Panc1 (cell line): ENCODE measurements at regions not wholly inside any gene's neighbourhood (a gene's known extent, or its start where the extent isn't known, plus 50 kb on each side); places are given as distances from the start of the nearest gene placed in this dataset.

Experiments
- ATAC-seq: fragments of 200-7000 bp; cut with Tn5 transposase; 2 replicates; pipeline ENCODE4 v1.9.1; 2020; ENCODE audit warnings: mild to moderate bottlenecking, moderate library complexity
- BruUV-seq: library from RNA; stranded (reverse); fragments of 400-500 nt; replicated peaks from 2 replicates; lab custom pipeline; 2021; lab: Mats Ljungman, UMichigan
- CTCF ChIA-PET: fragments of 300-600 bp; sonication (Branson Sonifier 250); formaldehyde crosslinking; loops from one replicate; lab custom pipeline; 2022; ENCODE audit warnings: antibody characterized with exemption; lab: Charles Lee
- POLR2A ChIA-PET: fragments of 300-600 bp; sonication (Branson Sonifier 250); formaldehyde crosslinking; loops from one replicate; lab custom pipeline; 2022; ENCODE audit warnings: antibody characterized with exemption; lab: Charles Lee
- DNase-seq: peaks from one replicate; pipeline ENCODE4 v3.0.0-alpha.2; 2010; ENCODE audit warnings: low read depth, low spot score
- H3K27ac ChIP-seq: 2 replicates; pipeline ENCODE4 v1.5.1; 2011; ENCODE audit warnings: mild to moderate bottlenecking, low read length, inconsistent platforms
- H3K27me3 ChIP-seq: fragments of 200-500 bp; sonication (Bioruptor generic); 2 replicates; pipeline ENCODE4 v1.6.0; 2014; ENCODE audit warnings: low read length, inconsistent platforms; ENCODE audit not compliant: control insufficient read depth, insufficient read depth
- H3K36me3 ChIP-seq: fragments of 200-500 bp; sonication (Bioruptor generic); 2 replicates; pipeline ENCODE4 v1.5.1; 2014; ENCODE audit warnings: inconsistent platforms, mild to moderate bottlenecking, low read length, moderate library complexity; ENCODE audit not compliant: control insufficient read depth, insufficient read depth
- H3K4me1 ChIP-seq: 2 replicates; pipeline ENCODE4 v1.5.1; 2011; ENCODE audit warnings: inconsistent platforms, mild to moderate bottlenecking, low read length, moderate library complexity; ENCODE audit not compliant: control insufficient read depth, insufficient read depth
- H3K4me3 ChIP-seq, 2 experiments: 2 replicates each; pipeline ENCODE4 v1.5.1; 2011 to 2012; ENCODE audit warnings: low read depth in 2 of 2, low read length in 2 of 2, mild to moderate bottlenecking in 2 of 2, inconsistent platforms in 1 of 2, moderate library complexity in 1 of 2
- H3K9me3 ChIP-seq: fragments of 200-500 bp; sonication (Bioruptor generic); 2 replicates; pipeline ENCODE4 v1.5.1; 2014; ENCODE audit warnings: low read depth, mild to moderate bottlenecking, inconsistent platforms, low read length, moderate library complexity; ENCODE audit not compliant: control insufficient read depth, insufficient read depth
- CTCF ChIP-seq: fragments of 450-650 bp; IDR thresholded peaks from 2 replicates; pipeline ENCODE4 v1.5.1; 2017; ENCODE audit warnings: mild to moderate bottlenecking
- POLR2AphosphoS5 ChIP-seq: IDR thresholded peaks from 2 replicates; pipeline ENCODE4 v1.6.1; 2012; ENCODE audit warnings: mild to moderate bottlenecking, low read depth, low read length, moderate library complexity
- REST ChIP-seq, 2 experiments: IDR thresholded peaks; 2 replicates each; pipeline ENCODE4 v1.6.1; 2011 to 2012; ENCODE audit warnings: low read depth in 2 of 2, control low read depth in 1 of 2, low read length in 1 of 2, mild to moderate bottlenecking in 1 of 2, moderate library complexity in 1 of 2; ENCODE audit not compliant: insufficient read depth in 1 of 2
- SIN3A ChIP-seq: IDR thresholded peaks from 2 replicates; pipeline ENCODE4 v1.6.1; 2012; ENCODE audit warnings: low read depth, mild to moderate bottlenecking, low read length, moderate library complexity, borderline replicate concordance; ENCODE audit not compliant: insufficient read depth
- TCF7L2 ChIP-seq: IDR thresholded peaks from 2 replicates; pipeline ENCODE4 v1.6.1; 2011; ENCODE audit warnings: mild to moderate bottlenecking, low read depth, low read length, inconsistent platforms
- in situ Hi-C: cut with HindIII; loops from 2 replicates; pipeline ENCODE4 v1.10.0; 2016; ENCODE audit warnings: low sequenced_read_pairs, low pct_unique_long_range_greater_than_20kb
- intact Hi-C: fragments of 100-400 bp; cut with micrococcal nuclease; formaldehyde crosslinking; loops from one replicate; pipeline ENCODE4 v1.10.0; 2022; ENCODE audit not compliant: unreplicated experiment

DNA sequence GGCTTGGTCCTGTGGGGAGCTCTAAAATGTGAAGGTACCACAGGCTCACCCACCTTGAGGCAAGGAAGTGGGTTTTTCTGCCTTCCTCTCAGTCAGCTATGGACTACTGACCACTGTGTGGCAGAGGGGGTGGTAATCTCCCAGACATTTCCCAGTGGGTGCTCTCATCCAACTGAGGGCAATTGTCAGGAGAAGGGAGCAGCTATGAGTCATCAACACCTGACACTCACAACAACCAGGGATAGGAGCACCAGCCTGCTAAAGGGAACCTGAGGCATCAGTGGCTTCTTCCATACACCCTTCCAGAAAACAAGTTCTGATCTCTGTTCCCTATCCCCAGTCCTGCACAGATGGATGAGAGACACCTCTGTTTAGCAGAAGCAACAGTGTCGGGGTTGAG lies 468.8 kb downstream of the BCOR start:
- DNase-seq (no peak), ATAC-seq (no peak)
- BruUV-seq: no TSS peak
- Histone ChIP-seq H3K27me3 (no peaks in the 10 kb centered on the region), H3K36me3 (no peaks in the 10 kb centered on the region), H3K9me3 (no peaks in the 10 kb centered on the region), H3K4me3 (no peak overlapping the region), H3K4me1 (no peaks in the 10 kb centered on the region), H3K27ac (no peak overlapping the region)
- intact Hi-C loops: no loop called here
- CTCF ChIA-PET: no interaction called here
- no peak for TF ChIP-seq REST (IDR thresholded peaks at IDR 0.05; ENCODE audit: insufficient read depth in 1 of 2, low read depth in 2 of 2, low read length in 1 of 2)
- no peak for TF ChIP-seq TCF7L2
- TF ChIP-seq SIN3A: no peak
- TF ChIP-seq CTCF: no peak
- TF ChIP-seq POLR2AphosphoS5: no peak
- POLR2A ChIA-PET: no interaction called here
- in situ Hi-C loops: no loop called here

- no peaks in the 10 kb centered on the region for H3K9me3 ChIP-seq
- DNase-seq (no peak), ATAC-seq (no peak)
- H3K36me3 ChIP-seq: no peaks in the 10 kb centered on the region
- no peaks in the 10 kb centered on the region for H3K4me1 ChIP-seq
- TF ChIP-seq REST (IDR thresholded peaks at IDR 0.05; ENCODE audit: insufficient read depth in 1 of 2, low read depth in 2 of 2, low read length in 1 of 2): no peak
- TF ChIP-seq TCF7L2: no peak
- no peak for TF ChIP-seq SIN3A
- no peak for TF ChIP-seq POLR2AphosphoS5
- TF ChIP-seq CTCF: no peak
- H3K27me3 ChIP-seq: no peaks in the 10 kb centered on the region
- no peak overlapping the region for H3K4me3 ChIP-seq
- CTCF ChIA-PET: no interaction called here
- POLR2A ChIA-PET: interaction anchor here (0.7 kb wide), 1 partner anchor 162 kb away, joined by 6 read pairs; no protein-coding TSS in a partner anchor
- in situ Hi-C loops (no loop called here), intact Hi-C loops (no loop called here)
- H3K27ac ChIP-seq: no peak overlapping the region
- no TSS peak for BruUV-seq
Measured at GRCh38 chrX:39630344-39630743, 467.4 kb downstream of the BCOR start.
